Mesenchymal stem cell (in vitro differentiated cells and primary cell): ENCODE measurements at regions not wholly inside any gene's neighbourhood (a gene's known extent, or its start where the extent isn't known, plus 50 kb on each side); places are given as distances from the start of the nearest gene placed in this dataset.

Experiments used
- DNase-seq: peaks from one replicate; pipeline ENCODE4 v3.0.0-alpha.2; 2013
- H2AFZ ChIP-seq: one replicate; pipeline ENCODE4 v1.6.1; 2013; ENCODE audit warnings: low read depth, mild to moderate bottlenecking, control low read depth, inconsistent platforms, low read length, moderate library complexity
- H2AK5ac ChIP-seq: 2 replicates; pipeline ENCODE4 v1.6.1; 2013; ENCODE audit warnings: low read length, moderate library complexity, mild to moderate bottlenecking, inconsistent platforms; ENCODE audit not compliant: severe bottlenecking
- H2BK120ac ChIP-seq: one replicate; pipeline ENCODE4 v1.6.1; 2013; ENCODE audit warnings: low read depth, mild to moderate bottlenecking, inconsistent platforms, low read length, moderate library complexity
- H2BK12ac ChIP-seq, 2 experiments: one replicate each; pipeline ENCODE4 v1.6.1; 2013; ENCODE audit warnings: inconsistent platforms in 2 of 2, low read length in 2 of 2, mild to moderate bottlenecking in 2 of 2, moderate library complexity in 2 of 2, control low read depth in 1 of 2
- H2BK15ac ChIP-seq: one replicate; pipeline ENCODE4 v1.6.1; 2013; ENCODE audit warnings: mild to moderate bottlenecking, low read depth, inconsistent platforms; ENCODE audit not compliant: poor library complexity, severe bottlenecking
- H2BK5ac ChIP-seq: 2 replicates; pipeline ENCODE4 v1.6.1; 2013; ENCODE audit warnings: low read depth, mild to moderate bottlenecking, low read length, control low read depth, inconsistent platforms; ENCODE audit not compliant: poor library complexity, severe bottlenecking
- H3K14ac ChIP-seq, 2 experiments: one replicate each; pipeline ENCODE4 v1.6.1; 2013; ENCODE audit warnings: inconsistent platforms in 2 of 2, low read length in 2 of 2, control low read depth in 1 of 2, mild to moderate bottlenecking in 1 of 2, moderate library complexity in 1 of 2
- H3K18ac ChIP-seq, 2 experiments: one replicate each; pipeline ENCODE4 v1.6.1; 2013; ENCODE audit warnings: inconsistent platforms in 2 of 2, low read length in 2 of 2, control low read depth in 1 of 2, low read depth in 1 of 2, mild to moderate bottlenecking in 1 of 2
- H3K23ac ChIP-seq, 2 experiments: one replicate each; pipeline ENCODE4 v1.6.1; 2013; ENCODE audit warnings: inconsistent platforms in 2 of 2, low read length in 2 of 2, mild to moderate bottlenecking in 2 of 2, moderate library complexity in 2 of 2, control low read depth in 1 of 2
- H3K27ac ChIP-seq: 2 replicates; pipeline ENCODE4 v1.5.1; 2013; ENCODE audit warnings: mild to moderate bottlenecking, moderate library complexity, low read length, control low read depth, inconsistent platforms; ENCODE audit not compliant: poor library complexity, severe bottlenecking
- H3K27me3 ChIP-seq, 2 experiments: 2 replicates each; pipeline versions ENCODE4 v1.6.1 to v1.7.0; 2013; ENCODE audit warnings: low read length in 2 of 2, mild to moderate bottlenecking in 2 of 2, moderate library complexity in 2 of 2, control low read depth in 1 of 2, inconsistent platforms in 1 of 2; ENCODE audit not compliant: control insufficient read depth in 1 of 2, insufficient read depth in 1 of 2
- H3K36me3 ChIP-seq, 2 experiments: 2 replicates each; pipeline versions ENCODE4 v1.6.1 to v1.7.0; 2013; ENCODE audit warnings: low read length in 2 of 2, control low read depth in 1 of 2, inconsistent platforms in 1 of 2, low read depth in 1 of 2, mild to moderate bottlenecking in 1 of 2; ENCODE audit not compliant: insufficient read depth in 2 of 2, control insufficient read depth in 1 of 2
- H3K4ac ChIP-seq, 2 experiments: one replicate each; pipeline ENCODE4 v1.6.1; 2013; ENCODE audit warnings: inconsistent platforms in 2 of 2, low read length in 2 of 2, mild to moderate bottlenecking in 2 of 2, moderate library complexity in 2 of 2, control low read depth in 1 of 2, low read depth in 1 of 2
- H3K4me1 ChIP-seq: 2 replicates; pipeline ENCODE4 v1.6.1; 2013; ENCODE audit warnings: low read depth, low read length, control low read depth; ENCODE audit not compliant: control insufficient read depth, insufficient read depth
- H3K4me2 ChIP-seq: 2 replicates; pipeline ENCODE4 v1.6.1; 2013; ENCODE audit warnings: low read length, mild to moderate bottlenecking, inconsistent platforms; ENCODE audit not compliant: poor library complexity, severe bottlenecking
- H3K4me3 ChIP-seq, 2 experiments: 2 replicates each; pipeline versions ENCODE4 v1.5.1 to v1.7.0; 2013; ENCODE audit warnings: low read length in 2 of 2, mild to moderate bottlenecking in 2 of 2, control low read depth in 1 of 2, low read depth in 1 of 2; ENCODE audit not compliant: insufficient read depth in 1 of 2
- H3K79me1 ChIP-seq: replicated peaks from 2 replicates; pipeline ENCODE4 v1.6.1; 2013; ENCODE audit warnings: mild to moderate bottlenecking, control low read depth, low read length, inconsistent platforms; ENCODE audit not compliant: poor library complexity, severe bottlenecking
- H3K9ac ChIP-seq: 2 replicates; pipeline ENCODE4 v1.7.0; 2013; ENCODE audit warnings: mild to moderate bottlenecking, low read length, moderate library complexity
- H3K9me3 ChIP-seq: 2 replicates; pipeline ENCODE4 v1.7.0; 2013; ENCODE audit warnings: mild to moderate bottlenecking, low read length; ENCODE audit not compliant: control insufficient read depth
- H4K8ac ChIP-seq: one replicate; pipeline ENCODE4 v1.6.1; 2013; ENCODE audit warnings: inconsistent platforms, mild to moderate bottlenecking, low read length, moderate library complexity
- H4K91ac ChIP-seq: one replicate; pipeline ENCODE4 v1.6.1; 2013; ENCODE audit warnings: mild to moderate bottlenecking, low read length, inconsistent platforms
- WGBS: methylation state at CpG from one replicate; pipeline ENCODE4 v1.1.7; 2013; ENCODE audit warnings: mixed read lengths; 5-methylcytosine and 5-hydroxymethylcytosine counted together

DNA sequence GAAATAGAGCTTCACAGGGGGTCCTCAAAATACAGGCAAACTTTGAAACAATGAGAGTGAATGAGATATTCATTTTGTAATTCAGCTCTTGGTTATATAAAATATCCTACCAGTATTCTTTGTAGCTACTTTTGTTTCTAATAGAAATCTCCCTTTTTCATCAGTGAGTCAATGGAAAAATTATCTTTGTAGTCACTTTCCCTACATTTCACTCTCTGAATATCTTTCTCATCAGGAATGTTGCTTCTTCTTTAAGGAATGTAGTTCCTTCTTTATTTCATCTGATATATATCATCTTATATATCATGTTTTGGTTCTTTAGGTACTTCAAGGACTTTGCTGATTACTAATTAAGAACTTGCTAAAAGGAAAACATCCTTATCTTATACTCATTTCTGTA lies 280.3 kb upstream of the NUDT12 start:
- no peaks in the 10 kb centered on the region for H3K36me3 ChIP-seq
- H2AFZ ChIP-seq, result no peak overlapping the region
- H3K23ac ChIP-seq, result no peak overlapping the region
- H3K4ac ChIP-seq, result no peak overlapping the region
- no peak overlapping the region for H4K8ac ChIP-seq
- no peak overlapping the region for H2AK5ac ChIP-seq
- no peak for DNase-seq
- H3K27me3 ChIP-seq, result no peaks in the 10 kb centered on the region
- no peak overlapping the region for H2BK120ac ChIP-seq
- no peak overlapping the region for H3K18ac ChIP-seq
- no peak overlapping the region for H2BK15ac ChIP-seq
- H3K9ac ChIP-seq, result no peak overlapping the region
- no peak overlapping the region for H4K91ac ChIP-seq
- H2BK12ac ChIP-seq, result no peak overlapping the region
- H3K79me1 ChIP-seq, result no peaks in the 10 kb centered on the region
- no peaks in the 10 kb centered on the region for H3K9me3 ChIP-seq
- H3K4me1 ChIP-seq, result no peaks in the 10 kb centered on the region
- no peak overlapping the region for H2BK5ac ChIP-seq
- no peak overlapping the region for H3K4me3 ChIP-seq
- no peak overlapping the region for H3K14ac ChIP-seq
- H3K4me2 ChIP-seq, result no peak overlapping the region
- no peak overlapping the region for H3K27ac ChIP-seq

GRCh38 chr5:103840600-103840999 lies 278.0 kb upstream of the NUDT12 start:
- Histone ChIP-seq H3K9ac (no peak overlapping the region), H3K4me2 (no peak overlapping the region), H4K8ac (no peak overlapping the region), H3K9me3 (no peaks in the 10 kb centered on the region), H3K79me1 (no peaks in the 10 kb centered on the region), H2AFZ (no peak overlapping the region), H3K4me1 (no peaks in the 10 kb centered on the region), H2BK12ac (no peak overlapping the region), H3K27ac (no peak overlapping the region), H4K91ac (no peak overlapping the region), H3K18ac (no peak overlapping the region), H2BK120ac (no peak overlapping the region), H3K4ac (no peak overlapping the region), H3K14ac (no peak overlapping the region), H3K27me3 (no peaks in the 10 kb centered on the region), H2BK5ac (no peak overlapping the region), H3K4me3 (no peak overlapping the region), H2AK5ac (no peak overlapping the region), H2BK15ac (no peak overlapping the region), H3K36me3 (no peaks in the 10 kb centered on the region), H3K23ac (no peak overlapping the region)
- no peak for DNase-seq
- WGBS, result 92% methylated on average over 1 of the region's 1 CpG

GRCh38 chr5:103834216-103834615 lies 271.6 kb upstream of the NUDT12 start:
- H3K23ac ChIP-seq, result no peak overlapping the region
- H2AK5ac ChIP-seq, result no peak overlapping the region
- no peaks in the 10 kb centered on the region for H3K36me3 ChIP-seq
- H3K27ac ChIP-seq, result no peak overlapping the region
- no peak overlapping the region for H3K18ac ChIP-seq
- no peaks in the 10 kb centered on the region for H3K4me1 ChIP-seq
- H3K79me1 ChIP-seq, result no peaks in the 10 kb centered on the region
- H3K27me3 ChIP-seq, result no peaks in the 10 kb centered on the region
- no peak overlapping the region for H3K9ac ChIP-seq
- H3K4me2 ChIP-seq, result no peak overlapping the region
- H2BK15ac ChIP-seq, result no peak overlapping the region
- H4K8ac ChIP-seq, result no peak overlapping the region
- no peak overlapping the region for H4K91ac ChIP-seq
- no peak for DNase-seq
- 58% methylated on average over 1 of the region's 1 CpG for WGBS
- no peak overlapping the region for H3K4me3 ChIP-seq
- no peak overlapping the region for H3K14ac ChIP-seq
- H3K4ac ChIP-seq, result no peak overlapping the region
- no peaks in the 10 kb centered on the region for H3K9me3 ChIP-seq
- H2AFZ ChIP-seq, result no peak overlapping the region
- H2BK12ac ChIP-seq, result no peak overlapping the region
- no peak overlapping the region for H2BK5ac ChIP-seq
- no peak overlapping the region for H2BK120ac ChIP-seq

DNA sequence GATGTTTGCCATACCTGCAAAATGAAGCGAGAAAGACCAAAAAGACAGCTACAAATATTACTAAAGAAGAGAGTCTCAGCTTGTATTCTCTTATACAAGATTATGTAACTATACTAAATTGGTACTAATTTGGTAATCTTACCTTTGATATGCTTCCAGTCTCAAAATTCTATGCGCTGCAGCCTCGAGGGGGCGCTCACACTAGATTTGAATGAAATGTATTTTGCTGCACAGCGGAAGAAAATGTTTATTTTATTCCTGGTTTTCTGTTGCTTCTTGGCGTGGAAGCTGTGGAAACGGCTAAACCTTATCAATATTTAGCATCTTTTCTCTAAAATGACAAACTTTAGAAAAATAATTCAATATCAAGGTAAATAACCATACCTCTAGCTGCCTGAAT lies 267.0 kb upstream of the NUDT12 start:
- no peak for DNase-seq
- Histone ChIP-seq H3K23ac (no peak overlapping the region), H3K14ac (no peak overlapping the region), H2BK120ac (no peak overlapping the region), H3K27ac (no peak overlapping the region), H3K4me1 (no peaks in the 10 kb centered on the region), H3K4ac (no peak overlapping the region), H3K9me3 (no peaks in the 10 kb centered on the region), H3K9ac (no peak overlapping the region), H3K79me1 (no peaks in the 10 kb centered on the region), H2AFZ (no peak overlapping the region), H2BK12ac (no peak overlapping the region), H2BK15ac (no peak overlapping the region), H3K18ac (no peak overlapping the region), H2BK5ac (no peak overlapping the region), H3K36me3 (no peaks in the 10 kb centered on the region), H3K27me3 (no peaks in the 10 kb centered on the region), H4K91ac (no peak overlapping the region), H3K4me3 (no peak overlapping the region), H3K4me2 (no peak overlapping the region), H2AK5ac (no peak overlapping the region), H4K8ac (no peak overlapping the region)
- 33% methylated on average over 4 of the region's 7 CpGs for WGBS
